Endothelial cell of umbilical vein (primary cell): ENCODE measurements at regions not wholly inside any gene's neighbourhood (a gene's known extent, or its start where the extent isn't known, plus 50 kb on each side); places are given as distances from the start of the nearest gene placed in this dataset.

Experiments
- POLR2AphosphoS5 ChIP-seq: IDR thresholded peaks from 2 replicates; pipeline ENCODE4 v1.6.1; 2012; ENCODE audit warnings: low read depth, mild to moderate bottlenecking, control low read depth, low read length, moderate library complexity; ENCODE audit not compliant: insufficient read depth
- TF ChIP-seq, protein P1 (sequence below), 2 donors: IDR thresholded peaks; 1 replicate in 1 of 2; 2 replicates in 1 of 2; pipeline ENCODE4 v1.5.1; 2011; ENCODE audit warnings: low read length in 2 of 2, mild to moderate bottlenecking in 2 of 2, moderate library complexity in 2 of 2, control low read depth in 1 of 2, inconsistent platforms in 1 of 2, low read depth in 1 of 2; ENCODE audit not compliant: insufficient read depth in 1 of 2; ENCODE audit errors: extremely low read depth in 1 of 2

DNA sequence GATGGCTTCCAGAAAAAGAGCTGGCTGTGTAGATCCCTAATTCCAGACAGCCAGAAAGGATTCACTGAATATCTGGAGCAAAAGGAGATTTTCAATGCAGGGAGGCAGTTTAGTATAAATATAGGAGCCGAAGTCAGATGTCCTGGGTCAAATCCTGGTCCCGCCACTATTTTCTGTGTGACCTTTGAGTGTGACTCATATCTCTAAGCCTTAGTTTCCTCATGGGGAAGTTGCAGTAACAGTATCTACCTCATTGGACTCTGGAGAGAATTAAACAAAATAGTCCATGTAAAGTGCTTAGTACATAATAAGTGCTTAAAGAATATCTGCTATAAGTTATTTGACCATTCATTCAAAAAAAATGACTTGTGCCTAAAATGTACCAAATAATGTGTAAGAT, 52.1 kb upstream of the ITGA6 start:
- TF ChIP-seq, protein P1, sequence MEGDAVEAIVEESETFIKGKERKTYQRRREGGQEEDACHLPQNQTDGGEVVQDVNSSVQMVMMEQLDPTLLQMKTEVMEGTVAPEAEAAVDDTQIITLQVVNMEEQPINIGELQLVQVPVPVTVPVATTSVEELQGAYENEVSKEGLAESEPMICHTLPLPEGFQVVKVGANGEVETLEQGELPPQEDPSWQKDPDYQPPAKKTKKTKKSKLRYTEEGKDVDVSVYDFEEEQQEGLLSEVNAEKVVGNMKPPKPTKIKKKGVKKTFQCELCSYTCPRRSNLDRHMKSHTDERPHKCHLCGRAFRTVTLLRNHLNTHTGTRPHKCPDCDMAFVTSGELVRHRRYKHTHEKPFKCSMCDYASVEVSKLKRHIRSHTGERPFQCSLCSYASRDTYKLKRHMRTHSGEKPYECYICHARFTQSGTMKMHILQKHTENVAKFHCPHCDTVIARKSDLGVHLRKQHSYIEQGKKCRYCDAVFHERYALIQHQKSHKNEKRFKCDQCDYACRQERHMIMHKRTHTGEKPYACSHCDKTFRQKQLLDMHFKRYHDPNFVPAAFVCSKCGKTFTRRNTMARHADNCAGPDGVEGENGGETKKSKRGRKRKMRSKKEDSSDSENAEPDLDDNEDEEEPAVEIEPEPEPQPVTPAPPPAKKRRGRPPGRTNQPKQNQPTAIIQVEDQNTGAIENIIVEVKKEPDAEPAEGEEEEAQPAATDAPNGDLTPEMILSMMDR (IDR thresholded peaks at IDR 0.05; ENCODE audit: extremely low read depth in 1 of 2, insufficient read depth in 1 of 2, low read depth in 1 of 2, low read length in 2 of 2), result no peak
- no peak for TF ChIP-seq POLR2AphosphoS5
